ENCODE measurements at regions not wholly inside any gene's neighbourhood (a gene's known extent, or its start where the extent isn't known, plus 50 kb on each side); places are given as distances from the start of the nearest gene placed in this dataset.
"Not testable (repeated sequence)": the region's sequence is repeated elsewhere in the genome, so short reads cannot be mapped to it uniquely, and the experiment has no call there.

GRCh38 chr13:39803156-39803555, 147.7 kb downstream of the COG6 start:
- no peak for DNase-seq

GRCh38 chr13:39803851-39804250, 148.4 kb downstream of the COG6 start:
- no peak for DNase-seq

DNA sequence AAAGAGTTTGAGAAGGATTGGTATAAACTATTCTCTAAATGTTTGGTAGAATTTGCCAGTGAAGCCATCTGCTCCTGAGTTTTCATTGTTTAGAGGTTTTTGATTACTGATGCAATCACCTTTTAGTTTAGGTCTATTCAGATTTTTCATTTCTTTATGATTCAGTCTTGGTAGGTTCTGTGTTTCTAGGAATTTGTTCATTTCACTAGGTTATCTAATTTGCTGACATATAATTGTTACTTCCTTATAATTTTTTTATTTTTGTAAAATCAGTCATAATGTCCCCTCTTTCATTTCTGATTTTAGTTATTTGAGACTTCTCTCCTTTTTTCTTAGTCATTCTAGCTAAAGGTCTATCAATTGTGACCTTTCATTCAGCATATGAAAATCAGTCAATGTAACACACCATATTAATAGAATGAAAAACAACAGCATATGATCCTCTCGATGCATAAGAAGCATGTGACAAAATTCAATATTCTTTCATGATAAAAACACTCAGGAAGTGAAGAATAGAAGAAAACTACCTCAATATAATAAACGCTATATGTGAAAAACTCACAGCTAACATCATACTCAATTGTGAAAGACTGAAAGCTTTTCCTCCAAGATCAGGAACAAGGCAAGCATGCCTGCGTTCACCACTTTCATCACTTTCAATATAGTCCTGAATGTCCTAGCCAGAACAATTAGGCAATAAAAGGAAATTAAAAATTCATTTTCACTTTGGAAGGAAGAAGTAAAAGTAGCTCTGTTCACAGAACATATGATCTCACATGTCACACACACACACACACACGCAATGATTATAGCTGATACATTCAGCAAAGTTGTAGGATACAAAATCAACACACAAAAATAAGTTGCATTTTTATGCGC, 149.1 kb downstream of the COG6 start:
- DNase-seq = no peak

- DNase-seq = no peak
These were observed 154.0 kb downstream of the COG6 start for GRCh38 chr13:39809466-39809865.

GRCh38 chr13:39810091-39810877, 154.8 kb downstream of the COG6 start:
- no peak for DNase-seq

DNA sequence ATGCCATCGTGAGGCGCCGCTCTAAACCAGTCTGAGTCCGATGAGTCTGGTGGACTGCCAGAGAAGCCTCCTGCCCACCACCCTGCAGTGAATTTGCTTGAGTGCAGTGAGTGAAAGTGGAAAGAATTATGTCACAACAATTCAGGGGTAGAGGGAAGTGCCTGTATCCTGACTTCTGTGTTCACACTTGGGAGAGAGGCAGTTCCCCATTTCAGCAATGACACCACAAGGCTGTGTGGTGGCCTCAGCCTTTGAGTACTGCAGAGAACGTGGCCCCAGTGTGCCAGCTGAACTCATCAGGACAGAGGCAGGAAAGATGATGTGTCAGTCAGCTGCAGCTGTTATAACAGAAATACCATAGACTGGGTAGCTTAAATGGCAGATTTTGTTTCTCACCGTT, 155.6 kb downstream of the COG6 start:
- DNase-seq = no peak

DNA sequence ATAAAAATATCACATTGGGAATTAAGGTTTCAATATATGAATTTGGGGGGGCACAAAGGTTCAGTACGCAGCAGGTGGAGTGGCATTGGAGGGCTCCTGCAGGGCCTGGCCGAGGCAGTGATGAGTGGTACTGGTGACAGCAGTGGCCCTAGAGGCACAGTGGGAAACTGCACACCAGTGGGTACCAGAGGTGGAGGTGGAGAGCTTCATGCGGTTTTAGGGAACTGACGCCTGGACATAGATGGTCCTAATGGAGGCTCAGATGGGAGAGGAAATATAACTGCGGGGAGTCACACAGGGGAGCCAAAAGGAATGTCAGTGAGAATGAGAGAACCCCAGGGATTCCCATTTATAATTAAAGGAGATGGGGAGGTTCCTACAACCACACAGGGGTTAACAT, 156.2 kb downstream of the COG6 start:
- DNase-seq = no peak

- DNase-seq = no peak
These were observed 160.1 kb downstream of the COG6 start for GRCh38 chr13:39815345-39816111.

DNA sequence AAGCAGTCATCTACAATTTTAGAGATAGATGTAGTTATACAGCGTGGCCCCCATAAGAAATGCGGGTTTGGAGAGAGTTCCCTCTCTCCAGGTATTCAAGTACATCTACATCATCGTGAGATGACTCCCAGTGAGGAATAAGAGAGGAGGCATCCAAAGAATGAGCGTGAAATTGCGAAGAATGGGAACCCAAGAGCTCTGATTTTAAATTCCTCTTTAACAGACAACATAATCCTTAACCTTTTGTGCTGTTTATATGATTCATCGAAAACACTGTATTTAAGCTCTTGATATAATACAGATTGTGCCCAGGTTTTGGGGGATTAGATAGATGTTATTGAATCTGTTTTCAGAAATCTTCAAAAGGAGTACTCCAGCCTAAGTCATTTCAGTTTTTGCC, 161.5 kb downstream of the COG6 start:
- no peak for DNase-seq

DNA sequence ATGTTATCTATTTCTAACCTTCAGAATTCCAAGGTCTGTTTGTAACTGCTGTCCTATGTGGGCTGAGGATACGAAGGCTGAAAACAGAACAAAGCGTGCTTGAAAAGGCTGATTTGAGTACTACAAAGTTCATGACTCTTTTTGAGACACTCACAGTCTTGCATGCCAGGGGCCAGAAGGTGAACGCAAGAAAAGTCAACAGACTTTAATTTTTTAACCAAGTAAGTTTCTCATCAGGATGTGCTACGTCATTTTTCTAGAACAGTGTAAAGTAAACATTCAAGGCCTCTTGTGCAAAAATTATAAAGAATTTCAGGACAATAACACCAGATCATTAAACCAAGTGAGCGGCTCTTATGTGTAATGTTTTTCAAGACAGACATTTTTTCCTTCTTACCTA, 163.5 kb downstream of the COG6 start:
- DNase-seq = no peak

GRCh38 chr13:39820606-39821005, 165.1 kb downstream of the COG6 start:
- no peak for DNase-seq

DNA sequence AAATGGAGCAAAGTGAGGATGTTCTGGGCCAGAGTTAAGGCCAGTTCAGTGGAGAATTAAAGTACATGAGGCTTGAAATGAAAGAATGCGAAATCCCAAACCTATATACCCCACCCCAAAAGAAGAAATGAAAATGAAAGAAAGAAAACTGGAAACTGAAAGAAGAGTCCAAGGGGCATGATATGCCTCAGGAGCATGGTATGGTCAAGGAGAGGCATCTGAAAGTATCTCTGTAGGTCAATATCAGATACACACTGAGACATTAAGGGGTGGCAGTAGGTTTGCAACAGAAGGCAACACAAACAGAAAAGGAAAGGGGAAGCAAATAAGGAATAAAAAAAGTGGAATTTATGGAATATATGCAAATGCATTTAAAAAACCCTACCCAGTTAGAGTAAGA, 166.5 kb downstream of the COG6 start:
- no peak for DNase-seq

DNA sequence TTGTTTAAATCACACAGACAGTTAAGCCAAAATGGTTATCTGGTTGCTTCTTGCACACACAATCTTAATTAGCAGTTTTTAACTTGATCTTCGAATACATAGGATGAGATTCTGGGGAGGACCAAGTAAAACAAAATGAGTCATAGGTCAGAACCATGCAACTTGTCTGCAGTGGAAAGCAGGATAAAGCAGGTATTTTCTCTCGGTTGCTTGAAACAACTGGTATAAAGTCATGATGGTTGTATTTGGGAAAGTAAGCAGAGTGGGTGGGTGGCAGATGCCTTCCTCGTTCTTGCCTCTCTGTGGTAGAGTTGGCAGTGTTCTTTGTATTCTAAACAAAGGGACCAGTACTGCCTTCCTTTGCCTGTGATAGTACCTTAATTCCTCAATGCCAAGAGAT, 167.0 kb downstream of the COG6 start:
- no peak for DNase-seq

- DNase-seq = no peak
These were observed 167.7 kb downstream of the COG6 start for GRCh38 chr13:39823063-39823713.

DNA sequence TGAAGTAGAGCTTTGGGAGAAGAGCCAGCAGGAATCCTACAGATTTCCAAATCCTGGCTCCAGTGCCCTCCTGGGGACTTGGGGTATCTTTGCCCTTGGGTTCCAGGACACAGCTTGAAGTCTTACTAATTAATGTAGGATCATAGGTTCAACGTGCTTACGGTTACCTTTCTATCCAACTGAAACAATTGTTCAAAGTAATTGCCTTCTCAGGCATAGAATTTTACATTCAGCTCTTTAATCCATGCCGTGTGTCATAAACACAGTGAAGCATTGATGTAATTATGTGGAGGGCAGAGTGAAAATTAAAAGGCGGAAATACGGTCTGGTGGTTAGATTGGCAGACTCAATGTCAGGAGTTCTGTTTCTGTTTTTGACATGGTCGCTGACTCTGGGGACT, 170.4 kb downstream of the COG6 start:
- no peak for DNase-seq

GRCh38 chr13:39835253-39835652, 179.8 kb downstream of the COG6 start:
- no peak for DNase-seq

- DNase-seq = no peak
These were observed 180.6 kb downstream of the COG6 start for GRCh38 chr13:39836038-39836437.

DNA sequence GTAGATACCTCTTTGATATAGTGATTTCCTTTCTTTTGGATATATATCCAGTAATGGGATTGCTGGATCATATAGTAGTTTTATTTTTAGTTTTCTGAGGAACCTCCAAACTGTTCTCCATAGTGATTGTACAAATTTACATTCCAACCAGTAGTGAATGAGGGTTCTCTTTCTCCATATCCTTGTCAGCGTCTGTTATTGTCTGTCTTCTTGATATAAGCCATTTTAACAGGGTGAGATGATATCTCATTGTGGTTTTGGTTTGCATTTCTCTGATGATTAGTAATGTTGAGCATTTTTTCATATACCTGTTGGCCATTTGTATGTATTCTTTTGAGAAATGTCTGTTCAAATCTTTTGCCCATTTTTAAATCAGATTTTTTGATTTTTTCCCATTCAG, 182.4 kb downstream of the COG6 start:
- not testable (repeated sequence) for DNase-seq

- no peak for DNase-seq
These were observed 184.7 kb downstream of the COG6 start for GRCh38 chr13:39840201-39840600.

- DNase-seq = no peak
These were observed 191.9 kb downstream of the COG6 start for GRCh38 chr13:39847336-39847735.

- DNase-seq = no peak
These were observed 199.8 kb downstream of the COG6 start for GRCh38 chr13:39855236-39855635.

- no peak for DNase-seq
These were observed 201.3 kb downstream of the COG6 start for GRCh38 chr13:39856714-39857113.

GRCh38 chr13:39858794-39859193, 203.3 kb downstream of the COG6 start:
- no peak for DNase-seq
